Heart right ventricle (tissue), 16 donors: ENCODE measurements at regions not wholly inside any gene's neighbourhood (a gene's known extent, or its start where the extent isn't known, plus 50 kb on each side); places are given as distances from the start of the nearest gene placed in this dataset.

Experiments used
- ATAC-seq, 8 donors: fragments of 200-7000 bp; cut with Tn5 transposase; one replicate each; pipeline ENCODE4 v1.9.1; 2020; ENCODE audit warnings: mild to moderate bottlenecking in 8 of 8, moderate library complexity in 8 of 8, moderate number of reproducible peaks in 1 of 8
- DNase-seq, 2 donors: peaks; one replicate each; pipeline ENCODE4 v3.0.0-alpha.2; 2020
- H3K27ac ChIP-seq, 10 donors: fragments of 200-600 bp; sonication (generic) in 2 of 10; one replicate each; pipeline versions ENCODE4 v1.5.0 to v1.8.0; 2020 to 2022; ENCODE audit warnings: mild to moderate bottlenecking in 3 of 10
- H3K27me3 ChIP-seq, 7 donors: fragments of 200-600 bp; one replicate each; pipeline ENCODE4 v1.8.0; 2021 to 2022; ENCODE audit warnings: mild to moderate bottlenecking in 2 of 7
- H3K36me3 ChIP-seq, 9 donors: fragments of 200-600 bp; sonication (generic) in 1 of 9; one replicate each; pipeline versions ENCODE4 v1.5.0 to v1.8.0; 2020 to 2022; ENCODE audit warnings: mild to moderate bottlenecking in 2 of 9
- H3K4me1 ChIP-seq, 9 donors: fragments of 200-600 bp; sonication (generic) in 1 of 9; one replicate each; pipeline versions ENCODE4 v1.5.0 to v1.8.0; 2020 to 2022; ENCODE audit warnings: mild to moderate bottlenecking in 4 of 9
- H3K4me3 ChIP-seq, 10 donors: fragments of 200-600 bp; sonication (generic) in 2 of 10; one replicate each; pipeline versions ENCODE4 v1.5.0 to v1.8.0; 2020 to 2022; ENCODE audit warnings: mild to moderate bottlenecking in 7 of 10, moderate library complexity in 2 of 10
- H3K9me3 ChIP-seq, 11 donors: fragments of 200-600 bp in 10 of 11; sonication (generic) in 2 of 11; one replicate each; pipeline versions ENCODE4 v1.5.0 to v1.8.0; 2013 to 2022; ENCODE audit warnings: mild to moderate bottlenecking in 2 of 11, control low read depth in 1 of 11, moderate library complexity in 1 of 11
- WGBS, 2 donors: extraction: QIAGEN DNeasy Blood & Tissue Kit; methylation state at CpG; one replicate each; pipeline ENCODE4 v1.1.7; 2013; ENCODE audit warnings: inconsistent platforms in 1 of 2; 5-methylcytosine and 5-hydroxymethylcytosine counted together
- intact Hi-C, 10 donors: fragments of 100-400 bp; cut with DNase I; formaldehyde crosslinking; loops; one replicate each; pipeline versions ENCODE4 v1.11.1 to v1.14.2; 2022
- TF ChIP-seq, protein P1 (sequence below), 9 donors: fragments of 200-600 bp; sonication (generic) in 2 of 9; IDR thresholded peaks; one replicate each; pipeline versions ENCODE4 v1.5.0 to v1.8.0; 2021 to 2022; ENCODE audit warnings: antibody characterized with exemption in 9 of 9, mild to moderate bottlenecking in 5 of 9, moderate library complexity in 1 of 9
- donor health status: Arrhythmogenic right ventricular cardiomyopathy.
- donor health status: ischemic (EF 13 %, LVEDD 7.1; RV severe dilation, severe dysfunction).
- donor health status: healthy with polysubstance abuse.
- donor health status: DM: no; HTN: yes; CAD: no.
- donor health status: DM: no; HTN: no; CAD: no.
- donor health status: ischemic (EF 25% LVEDD 6.9; RV normal size, moderate dysfunction).
- donor health status: ischemic (EF 25% LVEDD 5.7; RV mildly dilated, moderate dysfunction).
- donor health status: healthy.
- donor health status: DM: yes; HTN: yes; CAD: no.
- donor health status: Ischemic cardiomyopathy.
- donor health status: ischemic (EF 35%, LVEDD 5.7; RV mildly dilated, moderate dysfunction).
- donor health status: nonischemic (EF 11% LVEDD 7.7; RV severe dilation, severe dysfunction).
- donor health status: DM: yes; HTN: yes; CAD: no.
- donor health status: PGD.
- donor health status: ischemic (EF 29% LVEDD 5.4; RV normal size, mild dysfunction).
- donor health status: nonischemic (EF 23%, LVEDD 6.1; RV moderate dilation, normal function).

GRCh38 chr18:70429847-70430500 is 141.1 kb downstream of the SOCS6 start:
- H3K36me3 ChIP-seq = no peaks in the 10 kb centered on the region
- no peak overlapping the region for H3K27ac ChIP-seq
- WGBS, 2 donors = 93 to 96% methylated on average over 36 of the region's 36 CpGs
- DNase-seq (no peak), ATAC-seq (no peak)
- TF ChIP-seq, protein P1, sequence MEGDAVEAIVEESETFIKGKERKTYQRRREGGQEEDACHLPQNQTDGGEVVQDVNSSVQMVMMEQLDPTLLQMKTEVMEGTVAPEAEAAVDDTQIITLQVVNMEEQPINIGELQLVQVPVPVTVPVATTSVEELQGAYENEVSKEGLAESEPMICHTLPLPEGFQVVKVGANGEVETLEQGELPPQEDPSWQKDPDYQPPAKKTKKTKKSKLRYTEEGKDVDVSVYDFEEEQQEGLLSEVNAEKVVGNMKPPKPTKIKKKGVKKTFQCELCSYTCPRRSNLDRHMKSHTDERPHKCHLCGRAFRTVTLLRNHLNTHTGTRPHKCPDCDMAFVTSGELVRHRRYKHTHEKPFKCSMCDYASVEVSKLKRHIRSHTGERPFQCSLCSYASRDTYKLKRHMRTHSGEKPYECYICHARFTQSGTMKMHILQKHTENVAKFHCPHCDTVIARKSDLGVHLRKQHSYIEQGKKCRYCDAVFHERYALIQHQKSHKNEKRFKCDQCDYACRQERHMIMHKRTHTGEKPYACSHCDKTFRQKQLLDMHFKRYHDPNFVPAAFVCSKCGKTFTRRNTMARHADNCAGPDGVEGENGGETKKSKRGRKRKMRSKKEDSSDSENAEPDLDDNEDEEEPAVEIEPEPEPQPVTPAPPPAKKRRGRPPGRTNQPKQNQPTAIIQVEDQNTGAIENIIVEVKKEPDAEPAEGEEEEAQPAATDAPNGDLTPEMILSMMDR (IDR thresholded peaks at IDR 0.05) = no peak
- no peaks in the 10 kb centered on the region for H3K4me1 ChIP-seq
- intact Hi-C loops = loop anchor here in 9 of 10 donors (2.0 to 10.0 kb wide), 5 partner anchors 55 to 233 kb away; partner anchors contain the start of gene SOCS6 (in 1 of the 9)
- H3K4me3 ChIP-seq = no peak overlapping the region
- no peaks in the 10 kb centered on the region for H3K27me3 ChIP-seq
- no peaks in the 10 kb centered on the region for H3K9me3 ChIP-seq

DNA sequence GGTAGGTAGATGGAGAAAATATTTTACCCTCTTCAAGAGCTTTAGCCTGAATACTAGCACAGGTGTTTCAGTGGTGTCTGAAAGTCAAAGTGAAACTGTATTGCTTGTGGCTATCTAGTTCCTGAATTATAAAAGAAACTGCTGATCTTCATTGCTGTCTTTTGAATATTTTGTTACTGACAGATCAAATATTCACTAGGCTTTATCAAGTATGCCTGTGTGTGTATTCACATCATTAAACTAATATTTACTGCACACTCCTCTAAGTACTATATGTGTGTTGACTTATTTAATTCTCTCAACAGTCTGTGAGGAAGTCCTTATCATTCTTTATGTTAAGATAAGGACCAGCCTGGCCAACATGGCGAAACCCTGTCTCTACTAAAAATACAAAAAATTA is 139.6 kb downstream of the SOCS6 start:
- DNase-seq (no peak), ATAC-seq (no peak)
- TF ChIP-seq, protein P1 (IDR thresholded peaks at IDR 0.05) = no peak
- H3K4me1 ChIP-seq = peaks cover 0 to 8% (median 4%) of the 10 kb centered on the region in 9 donors
- no peaks in the 10 kb centered on the region for H3K36me3 ChIP-seq
- H3K4me3 ChIP-seq = no peak overlapping the region
- intact Hi-C loops = loop anchor here in 5 of 10 donors (10.0 kb wide), 2 partner anchors 54 to 134 kb away; no protein-coding TSS in a partner anchor
- H3K9me3 ChIP-seq = no peaks in the 10 kb centered on the region
- WGBS, 2 donors = 70 to 75% methylated on average over 1 of the region's 1 CpG
- H3K27me3 ChIP-seq = no peaks in the 10 kb centered on the region
- no peak overlapping the region for H3K27ac ChIP-seq

DNA sequence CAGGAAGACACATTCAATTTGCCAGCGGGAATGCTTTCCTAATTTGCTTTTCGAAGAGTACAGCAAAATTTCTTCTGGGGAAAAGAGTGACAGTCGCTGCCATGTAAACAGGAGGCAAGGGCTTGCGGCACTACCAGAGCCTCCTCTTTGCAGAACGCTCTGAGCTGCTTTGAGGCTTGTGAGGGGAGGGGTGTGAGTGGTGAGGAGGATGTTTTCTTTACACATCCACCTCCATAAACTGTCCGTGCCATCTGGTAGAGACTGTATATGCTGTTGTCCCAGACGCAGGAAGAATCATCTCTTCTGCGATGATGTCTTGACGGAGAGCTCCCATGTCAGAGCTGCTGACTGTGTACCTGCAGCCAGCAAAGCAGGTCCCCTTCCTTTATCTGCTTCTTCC is 138.0 kb downstream of the SOCS6 start:
- 94 to 97% methylated on average over 9 of the region's 9 CpGs for WGBS, 2 donors
- TF ChIP-seq, protein P1 (IDR thresholded peaks at IDR 0.05) = no peak
- DNase-seq (no peak), ATAC-seq (no peak)
- H3K27ac ChIP-seq = no peak overlapping the region
- no peaks in the 10 kb centered on the region for H3K36me3 ChIP-seq
- H3K27me3 ChIP-seq = no peaks in the 10 kb centered on the region
- H3K4me3 ChIP-seq = no peak overlapping the region
- no peaks in the 10 kb centered on the region for H3K9me3 ChIP-seq
- H3K4me1 ChIP-seq = peaks cover 0 to 24% (median 19%) of the 10 kb centered on the region in 9 donors
- intact Hi-C loops = loop anchor here in 5 of 10 donors (10.0 kb wide), 2 partner anchors 52 to 132 kb away; no protein-coding TSS in a partner anchor

- TF ChIP-seq, protein P1 (IDR thresholded peaks at IDR 0.05) = no peak
- H3K27me3 ChIP-seq = no peaks in the 10 kb centered on the region
- intact Hi-C loops = loop anchor here in 5 of 10 donors (10.0 kb wide), 2 partner anchors 50 to 130 kb away; no protein-coding TSS in a partner anchor
- ATAC-seq (no peak), DNase-seq (no peak)
- WGBS, 2 donors = 90 to 95% methylated on average over 3 of the region's 3 CpGs
- H3K4me1 ChIP-seq = peaks cover 0 to 40% (median 30%) of the 10 kb centered on the region in 9 donors
- H3K4me3 ChIP-seq = no peak overlapping the region
- no peak overlapping the region for H3K27ac ChIP-seq
- no peaks in the 10 kb centered on the region for H3K36me3 ChIP-seq
- no peaks in the 10 kb centered on the region for H3K9me3 ChIP-seq
These were observed 136.4 kb downstream of the SOCS6 start for GRCh38 chr18:70425236-70425635.
